ENCODE measurements at regions not wholly inside any gene's neighbourhood (a gene's known extent, or its start where the extent isn't known, plus 50 kb on each side); places are given as distances from the start of the nearest gene placed in this dataset.

DNA sequence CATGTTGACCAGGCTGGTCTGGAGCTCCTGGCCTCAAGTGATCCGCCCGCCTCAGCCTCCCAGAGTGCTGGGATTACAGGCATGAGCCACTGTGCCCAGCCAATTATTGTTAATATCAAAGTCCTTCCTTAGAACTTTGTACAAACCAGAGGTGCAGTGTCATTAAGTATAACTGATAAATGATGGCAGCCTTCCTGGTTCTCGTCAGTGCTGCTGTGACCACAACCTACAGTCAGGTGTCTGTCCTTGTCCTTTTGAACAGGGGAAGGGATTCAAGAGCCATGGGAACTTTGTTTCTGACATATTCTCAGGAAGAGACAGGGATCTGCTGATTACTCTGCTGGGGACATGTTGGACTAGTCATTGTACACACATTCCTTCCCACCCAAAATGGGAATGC, 103.2 kb upstream of the TIAM2 start:
- no peak for TF ChIP-seq POLR2A (IDR thresholded peaks at IDR 0.05)
- TF ChIP-seq, protein P1, sequence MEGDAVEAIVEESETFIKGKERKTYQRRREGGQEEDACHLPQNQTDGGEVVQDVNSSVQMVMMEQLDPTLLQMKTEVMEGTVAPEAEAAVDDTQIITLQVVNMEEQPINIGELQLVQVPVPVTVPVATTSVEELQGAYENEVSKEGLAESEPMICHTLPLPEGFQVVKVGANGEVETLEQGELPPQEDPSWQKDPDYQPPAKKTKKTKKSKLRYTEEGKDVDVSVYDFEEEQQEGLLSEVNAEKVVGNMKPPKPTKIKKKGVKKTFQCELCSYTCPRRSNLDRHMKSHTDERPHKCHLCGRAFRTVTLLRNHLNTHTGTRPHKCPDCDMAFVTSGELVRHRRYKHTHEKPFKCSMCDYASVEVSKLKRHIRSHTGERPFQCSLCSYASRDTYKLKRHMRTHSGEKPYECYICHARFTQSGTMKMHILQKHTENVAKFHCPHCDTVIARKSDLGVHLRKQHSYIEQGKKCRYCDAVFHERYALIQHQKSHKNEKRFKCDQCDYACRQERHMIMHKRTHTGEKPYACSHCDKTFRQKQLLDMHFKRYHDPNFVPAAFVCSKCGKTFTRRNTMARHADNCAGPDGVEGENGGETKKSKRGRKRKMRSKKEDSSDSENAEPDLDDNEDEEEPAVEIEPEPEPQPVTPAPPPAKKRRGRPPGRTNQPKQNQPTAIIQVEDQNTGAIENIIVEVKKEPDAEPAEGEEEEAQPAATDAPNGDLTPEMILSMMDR (IDR thresholded peaks at IDR 0.05) = no peak
- no peak for TF ChIP-seq EP300 (IDR thresholded peaks at IDR 0.05)
